ENCODE measurements at regions not wholly inside any gene's neighbourhood (a gene's known extent, or its start where the extent isn't known, plus 50 kb on each side); places are given as distances from the start of the nearest gene placed in this dataset.

DNA sequence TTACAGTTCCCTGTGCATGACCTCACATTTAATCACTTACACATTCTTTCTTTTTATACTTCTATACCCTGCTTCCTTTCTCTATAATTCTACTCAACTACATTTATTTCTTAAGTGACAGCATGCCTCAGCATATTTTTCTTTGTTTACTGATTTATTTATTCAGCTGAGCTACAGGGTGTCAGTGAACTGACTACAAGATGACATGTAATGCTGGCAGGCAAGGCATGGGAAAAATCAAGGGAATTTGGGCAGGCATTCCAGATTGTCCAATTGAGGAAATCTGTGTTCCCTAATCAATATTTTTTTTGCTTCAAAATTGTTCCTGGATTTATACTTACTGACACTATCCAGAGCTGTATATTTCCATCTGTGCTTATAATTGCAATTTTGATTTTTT lies 875.5 kb downstream of the C4orf33 start:
- dilution Hi-C loops (cut with MboI; ENCODE audit: extremely low pct_ligation_motif_present, low sequenced_read_pairs): no loop called here
- Histone ChIP-seq H2AFZ (ENCODE audit: control insufficient read depth, low read length) (no peak overlapping the region), H3K9me1 (ENCODE audit: control insufficient read depth, extremely low read depth, insufficient read depth, low read length) (no peaks in the 10 kb centered on the region)

DNA sequence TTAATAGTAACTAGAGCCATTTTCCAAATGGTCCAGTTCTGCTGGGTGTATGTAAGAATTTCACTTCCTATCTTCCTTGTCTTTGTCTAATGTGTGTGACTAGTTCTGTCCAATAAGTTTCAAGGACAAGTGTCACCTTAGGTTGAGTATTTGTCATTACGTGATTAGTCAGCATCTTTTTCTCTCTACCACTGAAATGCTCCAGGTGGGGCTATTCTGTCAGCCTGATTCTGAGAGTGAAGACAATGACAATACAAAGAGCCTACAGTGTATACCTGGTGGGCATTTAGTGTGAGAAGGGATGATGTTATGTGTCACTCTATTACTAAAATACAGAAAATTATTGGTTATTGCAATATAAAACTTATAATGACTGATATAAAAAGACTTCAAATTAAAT lies 876.3 kb downstream of the C4orf33 start:
- no peak overlapping the region for H3K27ac ChIP-seq (ENCODE audit: control insufficient read depth, insufficient read depth, low read length)
- no peaks in the 10 kb centered on the region for H4K20me1 ChIP-seq (ENCODE audit: control insufficient read depth, extremely low read depth, insufficient read depth, low read length)
- no peaks in the 10 kb centered on the region for H3K36me3 ChIP-seq (ENCODE audit: control insufficient read depth in 2 of 2, extremely low read depth in 1 of 2, insufficient read depth in 2 of 2, low read length in 2 of 2)
- H3K27me3 ChIP-seq (ENCODE audit: control insufficient read depth, extremely low read depth, insufficient read depth, low read length): no peaks in the 10 kb centered on the region
- DNase-seq (ENCODE audit: low read depth, low spot score) (no peak), FAIRE-seq (no peak)
- H3K4me1 ChIP-seq (ENCODE audit: control insufficient read depth, extremely low read depth, insufficient read depth, low read length): no peaks in the 10 kb centered on the region
- no peaks in the 10 kb centered on the region for H3K9me1 ChIP-seq (ENCODE audit: control insufficient read depth, extremely low read depth, insufficient read depth, low read length)
- dilution Hi-C loops (cut with MboI; ENCODE audit: extremely low pct_ligation_motif_present, low sequenced_read_pairs): no loop called here
- TF ChIP-seq, protein P1, sequence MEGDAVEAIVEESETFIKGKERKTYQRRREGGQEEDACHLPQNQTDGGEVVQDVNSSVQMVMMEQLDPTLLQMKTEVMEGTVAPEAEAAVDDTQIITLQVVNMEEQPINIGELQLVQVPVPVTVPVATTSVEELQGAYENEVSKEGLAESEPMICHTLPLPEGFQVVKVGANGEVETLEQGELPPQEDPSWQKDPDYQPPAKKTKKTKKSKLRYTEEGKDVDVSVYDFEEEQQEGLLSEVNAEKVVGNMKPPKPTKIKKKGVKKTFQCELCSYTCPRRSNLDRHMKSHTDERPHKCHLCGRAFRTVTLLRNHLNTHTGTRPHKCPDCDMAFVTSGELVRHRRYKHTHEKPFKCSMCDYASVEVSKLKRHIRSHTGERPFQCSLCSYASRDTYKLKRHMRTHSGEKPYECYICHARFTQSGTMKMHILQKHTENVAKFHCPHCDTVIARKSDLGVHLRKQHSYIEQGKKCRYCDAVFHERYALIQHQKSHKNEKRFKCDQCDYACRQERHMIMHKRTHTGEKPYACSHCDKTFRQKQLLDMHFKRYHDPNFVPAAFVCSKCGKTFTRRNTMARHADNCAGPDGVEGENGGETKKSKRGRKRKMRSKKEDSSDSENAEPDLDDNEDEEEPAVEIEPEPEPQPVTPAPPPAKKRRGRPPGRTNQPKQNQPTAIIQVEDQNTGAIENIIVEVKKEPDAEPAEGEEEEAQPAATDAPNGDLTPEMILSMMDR (optimal IDR thresholded peaks at IDR 0.05 in 1 of 3, IDR thresholded peaks at IDR 0.05 in 1 of 3, conservative IDR thresholded peaks at IDR 0.05 in 1 of 3; ENCODE audit: extremely low read depth in 1 of 3, insufficient read depth in 2 of 3, low read length in 3 of 3): no peak
- no peak for TF ChIP-seq EZH2 (IDR thresholded peaks at IDR 0.05; ENCODE audit: low read length)
- H3K4me3 ChIP-seq (ENCODE audit: control insufficient read depth in 2 of 3, extremely low read depth in 1 of 3, insufficient read depth in 2 of 3, low read depth in 1 of 3, low read length in 3 of 3): no peak overlapping the region
- no peaks in the 10 kb centered on the region for H3K79me2 ChIP-seq (ENCODE audit: control insufficient read depth, insufficient read depth, low read length)
- no peak overlapping the region for H3K4me2 ChIP-seq (ENCODE audit: control insufficient read depth, extremely low read depth, insufficient read depth, low read depth, low read length)
- no peak overlapping the region for H3K9ac ChIP-seq (ENCODE audit: control insufficient read depth, extremely low read depth, insufficient read depth, low read length)
- no peaks in the 10 kb centered on the region for H3K9me3 ChIP-seq (ENCODE audit: control insufficient read depth, low read depth, low read length)
- no peak overlapping the region for H2AFZ ChIP-seq (ENCODE audit: control insufficient read depth, low read length)

More for the DNA sequence above, 875.5 kb downstream of the C4orf33 start:
- no peaks in the 10 kb centered on the region for H4K20me1 ChIP-seq (ENCODE audit: control insufficient read depth, extremely low read depth, insufficient read depth, low read length)
- H3K27ac ChIP-seq (ENCODE audit: control insufficient read depth, insufficient read depth, low read length): no peak overlapping the region
- TF ChIP-seq EZH2 (IDR thresholded peaks at IDR 0.05; ENCODE audit: low read length): no peak
- TF ChIP-seq, protein P1 (optimal IDR thresholded peaks at IDR 0.05 in 1 of 3, IDR thresholded peaks at IDR 0.05 in 1 of 3, conservative IDR thresholded peaks at IDR 0.05 in 1 of 3; ENCODE audit: extremely low read depth in 1 of 3, insufficient read depth in 2 of 3, low read length in 3 of 3): no peak
- H3K4me3 ChIP-seq (ENCODE audit: control insufficient read depth in 2 of 3, extremely low read depth in 1 of 3, insufficient read depth in 2 of 3, low read depth in 1 of 3, low read length in 3 of 3): no peak overlapping the region
- H3K4me1 ChIP-seq (ENCODE audit: control insufficient read depth, extremely low read depth, insufficient read depth, low read length): no peaks in the 10 kb centered on the region
- H3K27me3 ChIP-seq (ENCODE audit: control insufficient read depth, extremely low read depth, insufficient read depth, low read length): no peaks in the 10 kb centered on the region
- DNase-seq (ENCODE audit: low read depth, low spot score) (no peak), FAIRE-seq (no peak)
- no peak overlapping the region for H3K4me2 ChIP-seq (ENCODE audit: control insufficient read depth, extremely low read depth, insufficient read depth, low read depth, low read length)
- H3K36me3 ChIP-seq (ENCODE audit: control insufficient read depth in 2 of 2, extremely low read depth in 1 of 2, insufficient read depth in 2 of 2, low read length in 2 of 2): no peaks in the 10 kb centered on the region
- no peaks in the 10 kb centered on the region for H3K9me3 ChIP-seq (ENCODE audit: control insufficient read depth, low read depth, low read length)
- no peak overlapping the region for H3K9ac ChIP-seq (ENCODE audit: control insufficient read depth, extremely low read depth, insufficient read depth, low read length)
- H3K79me2 ChIP-seq (ENCODE audit: control insufficient read depth, insufficient read depth, low read length): no peaks in the 10 kb centered on the region
